Osteocyte (in vitro differentiated cells): ENCODE measurements at regions not wholly inside any gene's neighbourhood (a gene's known extent, or its start where the extent isn't known, plus 50 kb on each side); places are given as distances from the start of the nearest gene placed in this dataset.

Experiments
- DNase-seq: peaks from one replicate; pipeline ENCODE4 v3.0.0; 2021; ENCODE audit warnings: mixed read lengths; ENCODE audit not compliant: unreplicated experiment; ENCODE audit errors: extremely low spot score
- H3K27ac Mint-ChIP-seq: one replicate; pipeline ENCODE4 v1.8.0; 2021; ENCODE audit warnings: mild to moderate bottlenecking, mixed read lengths; ENCODE audit not compliant: unreplicated experiment
- H3K27me3 Mint-ChIP-seq: one replicate; pipeline ENCODE4 v1.8.0; 2021; ENCODE audit warnings: mixed read lengths; ENCODE audit not compliant: unreplicated experiment
- H3K36me3 Mint-ChIP-seq: one replicate; pipeline ENCODE4 v1.8.0; 2021; ENCODE audit warnings: mixed read lengths; ENCODE audit not compliant: unreplicated experiment
- H3K4me1 Mint-ChIP-seq: one replicate; pipeline ENCODE4 v1.8.0; 2021; ENCODE audit warnings: mixed read lengths; ENCODE audit not compliant: unreplicated experiment
- H3K4me3 Mint-ChIP-seq: one replicate; pipeline ENCODE4 v1.8.0; 2021; ENCODE audit warnings: mild to moderate bottlenecking, moderate library complexity, mixed read lengths; ENCODE audit not compliant: unreplicated experiment
- H3K9me3 Mint-ChIP-seq: one replicate; pipeline ENCODE4 v1.8.0; 2021; ENCODE audit warnings: mixed read lengths; ENCODE audit not compliant: unreplicated experiment
- CTCF ChIP-seq: fragments of 200-600 bp; sonication (generic); IDR thresholded peaks from 2 replicates; pipeline ENCODE4 v1.5.0; 2021; ENCODE audit warnings: antibody characterized with exemption, mild to moderate bottlenecking, moderate library complexity

GRCh38 chr4:62170235-62170634 lies 970.1 kb downstream of the ADGRL3 start:
- no peak for TF ChIP-seq CTCF
- no peaks in the 10 kb centered on the region for H3K4me1 Mint-ChIP-seq

GRCh38 chr4:62168681-62169080 lies 968.6 kb downstream of the ADGRL3 start:
- H3K4me1 Mint-ChIP-seq: no peaks in the 10 kb centered on the region
- H3K9me3 Mint-ChIP-seq: no peaks in the 10 kb centered on the region
- H3K27ac Mint-ChIP-seq: no peak overlapping the region
- no peaks in the 10 kb centered on the region for H3K27me3 Mint-ChIP-seq
- no peaks in the 10 kb centered on the region for H3K36me3 Mint-ChIP-seq
- no peak for DNase-seq
- no peak for TF ChIP-seq CTCF
- H3K4me3 Mint-ChIP-seq: no peak overlapping the region

More at GRCh38 chr4:62170235-62170634, 970.1 kb downstream of the ADGRL3 start:
- Mint-ChIP-seq H3K4me3 (no peak overlapping the region), H3K36me3 (no peaks in the 10 kb centered on the region), H3K27me3 (no peaks in the 10 kb centered on the region), H3K9me3 (no peaks in the 10 kb centered on the region), H3K27ac (no peak overlapping the region)
- no peak for DNase-seq

GRCh38 chr4:62162606-62163005 lies 962.5 kb downstream of the ADGRL3 start:
- H3K4me3 Mint-ChIP-seq: no peak overlapping the region
- H3K36me3 Mint-ChIP-seq: no peaks in the 10 kb centered on the region
- no peaks in the 10 kb centered on the region for H3K4me1 Mint-ChIP-seq
- DNase-seq: no peak
- TF ChIP-seq CTCF: no peak
- no peaks in the 10 kb centered on the region for H3K27me3 Mint-ChIP-seq
- H3K27ac Mint-ChIP-seq: no peak overlapping the region
- peaks cover 4% of the 10 kb centered on the region for H3K9me3 Mint-ChIP-seq

GRCh38 chr4:62161446-62161845 lies 961.3 kb downstream of the ADGRL3 start:
- no peak for DNase-seq
- H3K4me1 Mint-ChIP-seq: no peaks in the 10 kb centered on the region
- peaks cover 4% of the 10 kb centered on the region for H3K9me3 Mint-ChIP-seq
- H3K36me3 Mint-ChIP-seq: no peaks in the 10 kb centered on the region
- TF ChIP-seq CTCF: no peak
- no peak overlapping the region for H3K27ac Mint-ChIP-seq
- no peaks in the 10 kb centered on the region for H3K27me3 Mint-ChIP-seq
- H3K4me3 Mint-ChIP-seq: no peak overlapping the region

- TF ChIP-seq CTCF: no peak
- H3K4me1 Mint-ChIP-seq: no peaks in the 10 kb centered on the region
- H3K9me3 Mint-ChIP-seq: peaks cover 4% of the 10 kb centered on the region
Observed at GRCh38 chr4:62159876-62160275, 959.8 kb downstream of the ADGRL3 start.

More at GRCh38 chr4:62159876-62160275, 959.8 kb downstream of the ADGRL3 start:
- H3K36me3 Mint-ChIP-seq: no peaks in the 10 kb centered on the region
- H3K4me3 Mint-ChIP-seq: no peak overlapping the region
- no peaks in the 10 kb centered on the region for H3K27me3 Mint-ChIP-seq
- H3K27ac Mint-ChIP-seq: no peak overlapping the region
- DNase-seq: no peak
